ENCODE measurements at regions not wholly inside any gene's neighbourhood (a gene's known extent, or its start where the extent isn't known, plus 50 kb on each side); places are given as distances from the start of the nearest gene placed in this dataset.

DNA sequence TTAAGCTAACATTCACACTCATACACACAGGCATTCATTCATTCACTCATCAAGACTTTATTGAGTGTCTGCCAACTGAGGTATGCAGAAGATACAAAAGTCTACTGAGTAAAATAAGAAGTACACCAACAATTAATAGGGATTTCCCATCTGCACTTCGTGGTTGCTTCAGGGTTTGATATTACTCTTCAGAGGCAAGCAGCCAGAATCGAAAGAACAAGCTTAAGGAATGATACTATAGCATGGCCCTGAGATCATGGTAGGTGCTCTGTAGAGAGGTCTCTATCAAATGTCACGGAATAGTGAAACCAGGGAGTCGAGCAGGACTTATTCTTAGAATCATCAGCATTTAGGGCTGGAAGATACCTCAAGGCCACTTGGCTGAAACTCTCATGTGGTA, 135.4 kb downstream of the NRN1 start:
- TF ChIP-seq, protein P1, sequence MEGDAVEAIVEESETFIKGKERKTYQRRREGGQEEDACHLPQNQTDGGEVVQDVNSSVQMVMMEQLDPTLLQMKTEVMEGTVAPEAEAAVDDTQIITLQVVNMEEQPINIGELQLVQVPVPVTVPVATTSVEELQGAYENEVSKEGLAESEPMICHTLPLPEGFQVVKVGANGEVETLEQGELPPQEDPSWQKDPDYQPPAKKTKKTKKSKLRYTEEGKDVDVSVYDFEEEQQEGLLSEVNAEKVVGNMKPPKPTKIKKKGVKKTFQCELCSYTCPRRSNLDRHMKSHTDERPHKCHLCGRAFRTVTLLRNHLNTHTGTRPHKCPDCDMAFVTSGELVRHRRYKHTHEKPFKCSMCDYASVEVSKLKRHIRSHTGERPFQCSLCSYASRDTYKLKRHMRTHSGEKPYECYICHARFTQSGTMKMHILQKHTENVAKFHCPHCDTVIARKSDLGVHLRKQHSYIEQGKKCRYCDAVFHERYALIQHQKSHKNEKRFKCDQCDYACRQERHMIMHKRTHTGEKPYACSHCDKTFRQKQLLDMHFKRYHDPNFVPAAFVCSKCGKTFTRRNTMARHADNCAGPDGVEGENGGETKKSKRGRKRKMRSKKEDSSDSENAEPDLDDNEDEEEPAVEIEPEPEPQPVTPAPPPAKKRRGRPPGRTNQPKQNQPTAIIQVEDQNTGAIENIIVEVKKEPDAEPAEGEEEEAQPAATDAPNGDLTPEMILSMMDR (IDR thresholded peaks at IDR 0.05; ENCODE audit: extremely low read depth, missing control alignments), result no peak
- DNase-seq (ENCODE audit: low spot score), result no peak

DNA sequence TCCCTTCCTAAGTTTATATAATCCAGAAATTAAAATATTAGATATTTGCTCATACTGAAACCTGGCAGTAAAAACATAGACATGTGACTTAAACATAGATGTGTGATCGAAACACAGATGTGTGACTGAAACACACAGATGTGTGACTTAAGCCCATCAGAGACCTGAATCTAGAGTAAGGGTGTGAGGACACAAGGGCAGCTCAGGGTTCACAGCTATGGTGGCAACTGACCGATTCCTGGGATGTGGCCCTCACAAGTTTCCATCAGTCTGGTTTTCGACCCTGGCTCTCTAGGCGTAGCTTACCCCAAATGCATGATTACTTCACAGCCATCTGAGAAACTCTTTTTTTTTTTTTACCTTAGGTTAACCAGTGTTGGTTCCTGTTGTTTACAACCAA, 137.0 kb downstream of the NRN1 start:
- DNase-seq (ENCODE audit: low spot score), result no peak
- TF ChIP-seq, protein P1 (IDR thresholded peaks at IDR 0.05; ENCODE audit: extremely low read depth, missing control alignments), result no peak

DNA sequence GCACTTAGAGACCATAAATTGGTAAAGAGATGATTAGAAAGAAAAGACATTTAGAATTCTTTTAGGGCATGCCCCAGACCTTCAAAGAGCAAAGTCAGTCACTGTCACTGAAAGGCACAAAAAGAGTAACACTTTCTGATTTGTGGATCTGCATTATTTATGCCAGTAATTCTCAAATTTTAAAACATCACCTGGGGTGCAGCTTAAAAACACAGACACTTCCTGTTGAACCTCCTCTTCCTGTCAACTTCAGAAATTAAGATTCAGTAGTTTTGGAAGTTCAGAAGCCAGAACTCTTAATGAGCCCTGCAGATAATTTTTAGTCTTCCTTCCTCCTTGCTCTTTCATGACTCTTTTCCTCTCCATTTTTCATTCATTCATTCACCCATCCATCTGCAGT, 137.5 kb downstream of the NRN1 start:
- TF ChIP-seq, protein P1 (IDR thresholded peaks at IDR 0.05; ENCODE audit: extremely low read depth, missing control alignments), result no peak
- no peak for DNase-seq (ENCODE audit: low spot score)

DNA sequence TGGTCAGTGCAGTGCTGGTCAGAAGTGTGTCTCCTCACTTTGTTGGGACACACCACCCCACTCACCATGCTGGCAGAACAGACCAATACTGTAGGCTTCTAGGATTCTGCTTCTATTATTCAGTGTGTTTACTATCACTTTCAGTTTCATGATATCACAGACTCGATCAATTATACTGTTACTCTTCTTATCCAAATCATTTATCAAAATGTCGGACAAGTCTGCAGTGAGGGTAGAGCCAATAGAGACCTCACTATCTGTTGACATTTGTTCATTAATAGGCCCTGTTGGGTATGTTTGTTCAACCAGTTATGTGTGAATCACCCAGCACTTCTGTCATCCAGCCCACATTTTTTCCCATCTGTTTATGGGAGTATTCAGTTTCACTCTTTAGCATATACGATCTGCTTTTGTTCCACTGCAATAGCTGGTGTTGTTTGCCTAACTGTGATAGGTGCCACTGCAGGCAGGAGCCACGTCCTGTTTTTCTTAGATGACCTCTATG, 140.1 kb downstream of the NRN1 start:
- TF ChIP-seq, protein P1 (IDR thresholded peaks at IDR 0.05; ENCODE audit: extremely low read depth, missing control alignments), result no peak
- no peak for DNase-seq (ENCODE audit: low spot score)

DNA sequence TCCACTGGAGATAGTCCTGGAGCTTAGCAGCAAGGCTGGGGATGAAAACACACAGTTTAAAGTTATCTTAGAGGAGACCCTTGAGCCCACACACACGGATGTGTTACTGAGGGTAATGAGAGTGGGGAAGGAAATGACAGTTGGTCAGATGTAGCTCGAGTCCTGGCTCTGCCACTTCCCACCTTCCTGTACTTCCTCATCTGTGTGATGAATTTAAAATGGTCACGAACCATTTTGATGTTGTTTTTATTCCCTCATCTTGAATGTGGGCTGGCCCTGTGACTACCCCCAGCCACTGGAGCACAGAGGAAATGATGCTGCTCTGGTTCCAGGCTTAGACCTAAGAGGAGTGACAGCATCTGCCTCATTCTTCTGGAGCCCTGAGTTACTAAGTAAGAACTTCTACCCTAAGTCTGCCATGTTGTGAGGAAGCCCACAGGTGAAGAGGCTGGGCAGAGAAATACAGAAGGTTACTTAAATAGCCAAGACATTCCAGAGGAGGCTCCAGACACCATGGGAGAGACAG, 141.2 kb downstream of the NRN1 start:
- DNase-seq (ENCODE audit: low spot score), result no peak
- TF ChIP-seq, protein P1 (IDR thresholded peaks at IDR 0.05; ENCODE audit: extremely low read depth, missing control alignments), result no peak

DNA sequence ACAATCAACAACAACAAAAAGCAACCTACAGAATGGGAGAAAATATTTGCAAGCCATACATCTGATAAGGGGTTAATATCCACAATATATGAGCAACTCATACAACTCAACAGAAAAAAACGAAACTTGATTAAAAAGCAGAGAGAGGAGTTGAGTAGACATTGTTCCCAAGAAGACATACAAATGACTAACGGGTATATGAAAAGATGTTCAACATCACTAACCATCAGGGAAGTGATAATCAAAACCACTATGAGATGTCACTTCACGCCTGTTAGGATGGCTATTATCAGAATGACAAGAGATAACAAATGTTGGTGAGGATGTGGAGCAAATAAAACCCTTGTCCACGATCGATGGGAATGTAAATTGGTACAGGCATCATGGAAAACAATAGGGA, 145.9 kb downstream of the NRN1 start:
- no peak for DNase-seq (ENCODE audit: low spot score)
- TF ChIP-seq, protein P1 (IDR thresholded peaks at IDR 0.05; ENCODE audit: extremely low read depth, missing control alignments), result no peak

DNA sequence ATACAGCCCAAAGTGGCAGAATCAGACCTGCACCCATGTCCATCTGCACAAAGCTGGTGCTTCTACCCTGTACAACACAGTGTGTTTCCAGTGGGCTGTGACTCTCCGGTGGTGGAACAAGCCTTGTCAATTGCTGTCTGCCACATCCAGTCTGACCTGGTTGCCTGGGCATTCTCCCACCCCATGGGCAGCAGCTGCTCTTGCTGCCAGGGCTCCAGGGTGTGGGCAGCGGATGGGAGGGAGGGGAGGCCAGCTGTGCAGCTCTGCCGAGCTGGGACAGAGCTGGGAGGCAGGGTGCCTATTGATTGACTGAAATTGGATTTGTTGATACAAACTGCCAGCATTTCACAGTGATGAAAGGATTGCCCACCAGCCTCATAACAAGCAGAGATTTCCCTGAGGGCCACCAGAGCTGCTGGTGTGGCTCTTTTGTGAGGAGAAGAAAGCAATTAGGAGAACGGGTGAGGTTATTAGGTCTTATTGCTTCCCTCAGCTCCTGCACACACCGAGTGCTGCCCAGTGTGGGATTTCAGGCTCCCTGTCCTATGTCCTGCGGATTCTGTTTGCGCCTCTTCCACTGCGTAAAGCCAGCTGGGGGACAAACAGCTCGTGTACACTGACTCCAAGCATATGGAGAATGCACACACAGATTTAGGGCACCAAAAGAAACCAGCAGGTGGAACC, 150.8 kb downstream of the NRN1 start:
- TF ChIP-seq, protein P1 (IDR thresholded peaks at IDR 0.05; ENCODE audit: extremely low read depth, missing control alignments), result no peak
- DNase-seq (ENCODE audit: low spot score), result no peak
